Right lobe of liver (tissue), 6 donors: ENCODE measurements at regions not wholly inside any gene's neighbourhood (a gene's known extent, or its start where the extent isn't known, plus 50 kb on each side); places are given as distances from the start of the nearest gene placed in this dataset.
A peak's percentile ranks its signal among the peaks of the same experiment; 100 is the strongest.

Experiments used
- ATAC-seq, 4 donors: fragments of 200-7000 bp; cut with Tn5 transposase; one replicate each; pipeline ENCODE4 v1.9.1; 2020; ENCODE audit warnings: mild to moderate bottlenecking in 4 of 4, moderate library complexity in 4 of 4
- DNase-seq, 3 donors: peaks; one replicate each; pipeline ENCODE4 v3.0.0-alpha.2; 2020
- H3K27ac ChIP-seq, 3 donors: fragments of 200-600 bp; one replicate each; pipeline ENCODE4 v1.8.0; 2022
- H3K27me3 ChIP-seq, 2 donors: fragments of 200-600 bp; one replicate each; pipeline ENCODE4 v1.8.0; 2022
- H3K36me3 ChIP-seq, 4 donors: fragments of 200-600 bp; sonication (generic) in 1 of 4; one replicate each; pipeline versions ENCODE4 v1.5.1 to v1.8.0; 2017 to 2022; ENCODE audit warnings: control low read depth in 1 of 4
- H3K4me1 ChIP-seq, 4 donors: fragments of 200-600 bp; sonication (generic) in 1 of 4; one replicate each; pipeline versions ENCODE4 v1.5.1 to v1.8.0; 2017 to 2022; ENCODE audit warnings: control low read depth in 1 of 4
- H3K4me3 ChIP-seq, 3 donors: fragments of 200-600 bp; one replicate each; pipeline ENCODE4 v1.8.0; 2022
- H3K9me3 ChIP-seq, 4 donors: fragments of 200-600 bp; sonication (generic) in 1 of 4; one replicate each; pipeline versions ENCODE4 v1.5.1 to v1.8.0; 2017 to 2022; ENCODE audit warnings: control low read depth in 1 of 4
- CTCF ChIP-seq, 4 donors: fragments of 200-600 bp in 3 of 4; fragments of 450-650 bp in 1 of 4; IDR thresholded peaks; one replicate each; pipeline versions ENCODE4 v1.5.1 to v1.8.0; 2016 to 2022; ENCODE audit warnings: antibody characterized with exemption in 4 of 4, mild to moderate bottlenecking in 2 of 4
- POLR2A ChIP-seq: fragments of 450-650 bp; IDR thresholded peaks from one replicate; pipeline ENCODE4 v1.6.1; 2017; ENCODE audit warnings: antibody characterized with exemption, mild to moderate bottlenecking
- WGBS: methylation state at CpG from one replicate; pipeline ENCODE4 v1.1.6; 2018; ENCODE audit warnings: low coverage, low lambda C conversion rate; ENCODE audit not compliant: insufficient coverage; ENCODE audit errors: missing lambda C conversion rate; 5-methylcytosine and 5-hydroxymethylcytosine counted together
- intact Hi-C, 2 donors: fragments of 100-400 bp; cut with DNase I; formaldehyde crosslinking; loops; one replicate each; pipeline versions ENCODE4 v1.11.2 to v1.14.1; 2022
- donor health status: DM: no; HTN: yes; CAD: no.
- donor health status: DM: no; HTN: no; CAD: no.
- donor health status: DM: no; HTN: no; CAD: no.
- donor health status: DM: no; HTN: yes; CAD: no.
- donor health status: DM: no; HTN: yes; CAD: no.

GRCh38 chr19:46927893-46928292 lies 67.1 kb downstream of the ARHGAP35 start:
- no peak for DNase-seq
- no peak overlapping the region for H3K27ac ChIP-seq
- 45% methylated on average over 4 of the region's 4 CpGs for WGBS
- no peak overlapping the region for H3K4me3 ChIP-seq
- no peaks in the 10 kb centered on the region for H3K27me3 ChIP-seq
- intact Hi-C loops, result no loop called here
- TF ChIP-seq CTCF (IDR thresholded peaks at IDR 0.05) (no peak), POLR2A (no peak)
- H3K36me3 ChIP-seq, result no peaks in the 10 kb centered on the region
- no peaks in the 10 kb centered on the region for H3K9me3 ChIP-seq
- H3K4me1 ChIP-seq, result peaks cover 2 to 30% (median 18%) of the 10 kb centered on the region in 4 donors
- ATAC-seq, result no peak

GRCh38 chr19:46928951-46929350 lies 68.2 kb downstream of the ARHGAP35 start:
- intact Hi-C loops, result no loop called here
- H3K27me3 ChIP-seq, result no peaks in the 10 kb centered on the region
- H3K27ac ChIP-seq, result no peak overlapping the region
- no peaks in the 10 kb centered on the region for H3K36me3 ChIP-seq
- TF ChIP-seq POLR2A (no peak), CTCF (IDR thresholded peaks at IDR 0.05) (peak in 1 of 4 donors; percentile 13)
- ATAC-seq, result no peak
- no peaks in the 10 kb centered on the region for H3K9me3 ChIP-seq
- H3K4me1 ChIP-seq, result peaks cover 2 to 29% (median 16%) of the 10 kb centered on the region in 4 donors
- H3K4me3 ChIP-seq, result no peak overlapping the region
- DNase-seq, result peak in 1 of 3 donors; percentile 7
- 87% methylated on average over 5 of the region's 5 CpGs for WGBS

DNA sequence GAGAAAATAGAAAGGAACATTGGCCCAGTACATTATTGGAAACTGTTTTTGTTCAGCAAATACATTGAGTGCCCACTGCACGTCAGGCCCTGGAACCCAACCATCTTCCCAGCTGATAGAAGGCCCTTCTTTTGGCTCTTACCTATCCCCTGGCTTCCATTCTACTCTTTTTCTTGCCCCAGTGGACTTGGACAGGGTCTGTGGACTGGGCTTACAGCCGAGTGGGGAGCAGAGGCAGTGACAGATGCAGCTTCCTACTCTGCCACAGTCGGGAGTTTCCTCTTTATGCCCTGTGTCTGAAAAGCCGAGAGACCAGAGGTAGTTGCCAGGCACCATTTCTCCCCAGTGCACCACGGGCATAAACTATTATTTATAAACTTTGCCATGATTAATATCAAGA lies 70.4 kb downstream of the ARHGAP35 start:
- Histone ChIP-seq H3K9me3 (no peaks in the 10 kb centered on the region), H3K27me3 (no peaks in the 10 kb centered on the region), H3K4me1 (peaks cover 0 to 9% (median 4%) of the 10 kb centered on the region in 4 donors), H3K27ac (no peak overlapping the region), H3K36me3 (no peaks in the 10 kb centered on the region), H3K4me3 (no peak overlapping the region)
- TF ChIP-seq POLR2A (no peak), CTCF (IDR thresholded peaks at IDR 0.05) (no peak)
- DNase-seq (peak in 1 of 3 donors; percentile 39), ATAC-seq (peak; percentile 32 to 45 (median 41))
- WGBS, result 45% methylated on average over 4 of the region's 5 CpGs
- intact Hi-C loops, result no loop called here

DNA sequence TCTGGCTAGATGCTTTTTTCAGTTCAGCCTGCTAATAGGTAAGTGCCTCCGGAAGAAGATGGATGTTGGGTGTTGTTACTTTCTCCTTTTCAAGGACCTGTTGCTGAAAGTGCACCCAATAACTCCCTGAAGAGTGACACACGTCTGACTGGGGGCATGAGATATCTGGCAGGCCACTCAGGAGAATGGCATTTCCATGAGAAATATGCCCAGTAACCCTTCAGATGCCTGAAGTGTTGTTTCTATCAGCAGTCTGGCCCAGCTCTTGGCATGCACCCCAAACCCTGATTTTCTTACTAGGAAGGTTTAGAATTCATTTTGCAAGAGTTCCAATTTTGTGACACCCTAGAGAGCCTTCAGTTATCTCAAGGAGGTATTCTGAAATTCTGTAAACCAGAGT lies 71.5 kb downstream of the ARHGAP35 start:
- H3K27ac ChIP-seq, result no peak overlapping the region
- DNase-seq (peak in 1 of 3 donors; percentile 6), ATAC-seq (no peak)
- intact Hi-C loops, result no loop called here
- no peaks in the 10 kb centered on the region for H3K27me3 ChIP-seq
- H3K36me3 ChIP-seq, result peaks cover 0 to 5% (median 0%) of the 10 kb centered on the region in 4 donors
- H3K4me3 ChIP-seq, result no peak overlapping the region
- no peaks in the 10 kb centered on the region for H3K9me3 ChIP-seq
- TF ChIP-seq POLR2A (no peak), CTCF (IDR thresholded peaks at IDR 0.05) (no peak)
- H3K4me1 ChIP-seq, result peaks cover 0 to 7% (median 3%) of the 10 kb centered on the region in 4 donors
- 0% methylated on average over 1 of the region's 2 CpGs for WGBS
